OCI-LY3 (cell line): ENCODE measurements at regions not wholly inside any gene's neighbourhood (a gene's known extent, or its start where the extent isn't known, plus 50 kb on each side); places are given as distances from the start of the nearest gene placed in this dataset.

Source experiments
- EZH2phosphoT487 ChIP-seq: fragments of 200-600 bp; shearing (Covaris generic); IDR thresholded peaks from 2 replicates; pipeline ENCODE4 v1.6.1; 2018; ENCODE audit warnings: antibody characterized with exemption, mixed run types, low read depth
- TF ChIP-seq, protein P1 (sequence below): fragments of 200-600, 300-600 bp; sonication (generic); IDR thresholded peaks from 2 replicates; pipeline ENCODE4 v1.5.1; 2014; ENCODE audit warnings: antibody characterized with exemption, low read length, low read depth

GRCh38 chr11:70502677-70503467 is 104.5 kb downstream of the CTTN start:
- TF ChIP-seq, protein P1, sequence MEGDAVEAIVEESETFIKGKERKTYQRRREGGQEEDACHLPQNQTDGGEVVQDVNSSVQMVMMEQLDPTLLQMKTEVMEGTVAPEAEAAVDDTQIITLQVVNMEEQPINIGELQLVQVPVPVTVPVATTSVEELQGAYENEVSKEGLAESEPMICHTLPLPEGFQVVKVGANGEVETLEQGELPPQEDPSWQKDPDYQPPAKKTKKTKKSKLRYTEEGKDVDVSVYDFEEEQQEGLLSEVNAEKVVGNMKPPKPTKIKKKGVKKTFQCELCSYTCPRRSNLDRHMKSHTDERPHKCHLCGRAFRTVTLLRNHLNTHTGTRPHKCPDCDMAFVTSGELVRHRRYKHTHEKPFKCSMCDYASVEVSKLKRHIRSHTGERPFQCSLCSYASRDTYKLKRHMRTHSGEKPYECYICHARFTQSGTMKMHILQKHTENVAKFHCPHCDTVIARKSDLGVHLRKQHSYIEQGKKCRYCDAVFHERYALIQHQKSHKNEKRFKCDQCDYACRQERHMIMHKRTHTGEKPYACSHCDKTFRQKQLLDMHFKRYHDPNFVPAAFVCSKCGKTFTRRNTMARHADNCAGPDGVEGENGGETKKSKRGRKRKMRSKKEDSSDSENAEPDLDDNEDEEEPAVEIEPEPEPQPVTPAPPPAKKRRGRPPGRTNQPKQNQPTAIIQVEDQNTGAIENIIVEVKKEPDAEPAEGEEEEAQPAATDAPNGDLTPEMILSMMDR = no peak
- TF ChIP-seq EZH2phosphoT487 = no peak
